ENCODE measurements at regions not wholly inside any gene's neighbourhood (a gene's known extent, or its start where the extent isn't known, plus 50 kb on each side); places are given as distances from the start of the nearest gene placed in this dataset.

DNA sequence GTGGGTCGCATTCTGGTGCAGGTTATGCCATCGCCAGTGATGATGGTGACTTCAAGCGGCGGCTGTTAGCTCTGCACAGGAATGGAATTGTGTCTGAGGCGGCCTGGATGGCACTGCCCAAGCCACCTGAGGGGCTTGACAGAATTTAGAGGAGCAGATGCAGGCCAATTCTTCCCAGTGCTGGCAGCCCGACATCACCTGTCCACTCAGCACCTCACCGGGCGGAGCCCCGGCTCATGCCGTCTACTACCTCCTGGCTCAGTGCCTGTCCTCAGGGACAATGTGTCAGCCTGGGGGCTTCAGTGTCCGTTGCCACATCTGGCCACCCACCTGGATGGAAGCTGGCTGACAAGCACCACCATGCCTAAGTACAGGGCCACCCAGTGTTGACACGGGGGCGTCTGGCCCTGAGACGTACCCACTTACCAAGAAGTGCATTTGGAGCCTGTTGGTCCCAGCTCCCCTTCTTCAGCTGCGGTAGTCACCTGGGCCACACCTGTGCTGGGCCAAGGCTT lies 420.5 kb upstream of the MKI67 start:
- Histone ChIP-seq H2BK5ac (ENCODE audit: low read depth, low read length, poor library complexity, severe bottlenecking) (no peak overlapping the region), H2BK120ac (ENCODE audit: low read depth, low read length) (no peak overlapping the region), H2BK12ac (ENCODE audit: low read length in 2 of 2) (no peak overlapping the region), H3K23ac (ENCODE audit: low read length in 2 of 2) (no peak overlapping the region), H3K14ac (ENCODE audit: low read length in 2 of 2) (no peak overlapping the region), H3K27me3 (ENCODE audit: control insufficient read depth in 1 of 2, insufficient read depth in 1 of 2, low read length in 2 of 2) (peaks cover 0 to 30% of the 10 kb centered on the region in 2 experiments), H2AK5ac (ENCODE audit: low read length, severe bottlenecking) (no peak overlapping the region), H3K4me1 (ENCODE audit: control insufficient read depth, insufficient read depth, low read depth, low read length) (no peaks in the 10 kb centered on the region), H2AFZ (ENCODE audit: low read depth, low read length) (no peak overlapping the region), H3K9ac (ENCODE audit: low read length) (no peak overlapping the region), H3K18ac (ENCODE audit: low read depth in 1 of 2, low read length in 2 of 2) (no peak overlapping the region), H3K4me3 (ENCODE audit: insufficient read depth in 1 of 2, low read depth in 1 of 2, low read length in 2 of 2) (no peak overlapping the region), H3K4me2 (ENCODE audit: low read length, poor library complexity, severe bottlenecking) (no peak overlapping the region), H3K9me3 (ENCODE audit: control insufficient read depth, low read length) (no peaks in the 10 kb centered on the region), H3K27ac (ENCODE audit: low read length, poor library complexity, severe bottlenecking) (no peak overlapping the region), H3K4ac (ENCODE audit: low read depth in 1 of 2, low read length in 2 of 2) (no peak overlapping the region), H4K91ac (ENCODE audit: low read length) (no peak overlapping the region), H4K8ac (ENCODE audit: low read length) (no peak overlapping the region), H3K79me1 (replicated peaks; ENCODE audit: low read length, poor library complexity, severe bottlenecking) (no peaks in the 10 kb centered on the region), H2BK15ac (ENCODE audit: low read depth, poor library complexity, severe bottlenecking) (no peak overlapping the region), H3K36me3 (ENCODE audit: control insufficient read depth in 1 of 2, insufficient read depth in 2 of 2, low read depth in 1 of 2, low read length in 2 of 2) (no peaks in the 10 kb centered on the region)
- 95% methylated on average over 15 of the region's 15 CpGs for WGBS
- no peak for DNase-seq

GRCh38 chr10:128549101-128549608 lies 422.9 kb upstream of the MKI67 start:
- no peak overlapping the region for H2AK5ac ChIP-seq (ENCODE audit: low read length, severe bottlenecking)
- 70% methylated on average over 5 of the region's 6 CpGs for WGBS
- no peak overlapping the region for H2BK5ac ChIP-seq (ENCODE audit: low read depth, low read length, poor library complexity, severe bottlenecking)
- no peaks in the 10 kb centered on the region for H3K79me1 ChIP-seq (replicated peaks; ENCODE audit: low read length, poor library complexity, severe bottlenecking)
- peaks cover 0 to 19% of the 10 kb centered on the region in 2 experiments for H3K27me3 ChIP-seq (ENCODE audit: control insufficient read depth in 1 of 2, insufficient read depth in 1 of 2, low read length in 2 of 2)
- H3K4me1 ChIP-seq (ENCODE audit: control insufficient read depth, insufficient read depth, low read depth, low read length): no peaks in the 10 kb centered on the region
- H2BK120ac ChIP-seq (ENCODE audit: low read depth, low read length): no peak overlapping the region
- H3K4me3 ChIP-seq (ENCODE audit: insufficient read depth in 1 of 2, low read depth in 1 of 2, low read length in 2 of 2): no peak overlapping the region
- no peak for DNase-seq
- H3K27ac ChIP-seq (ENCODE audit: low read length, poor library complexity, severe bottlenecking): no peak overlapping the region
- H3K18ac ChIP-seq (ENCODE audit: low read depth in 1 of 2, low read length in 2 of 2): no peak overlapping the region
- no peak overlapping the region for H3K14ac ChIP-seq (ENCODE audit: low read length in 2 of 2)
- no peak overlapping the region for H4K8ac ChIP-seq (ENCODE audit: low read length)
- no peak overlapping the region for H2AFZ ChIP-seq (ENCODE audit: low read depth, low read length)
- no peaks in the 10 kb centered on the region for H3K9me3 ChIP-seq (ENCODE audit: control insufficient read depth, low read length)
- H3K9ac ChIP-seq (ENCODE audit: low read length): no peak overlapping the region
- H3K23ac ChIP-seq (ENCODE audit: low read length in 2 of 2): no peak overlapping the region
- no peak overlapping the region for H4K91ac ChIP-seq (ENCODE audit: low read length)
- no peak overlapping the region for H2BK15ac ChIP-seq (ENCODE audit: low read depth, poor library complexity, severe bottlenecking)
- no peak overlapping the region for H2BK12ac ChIP-seq (ENCODE audit: low read length in 2 of 2)
- H3K4me2 ChIP-seq (ENCODE audit: low read length, poor library complexity, severe bottlenecking): no peak overlapping the region
- H3K4ac ChIP-seq (ENCODE audit: low read depth in 1 of 2, low read length in 2 of 2): no peak overlapping the region
- no peaks in the 10 kb centered on the region for H3K36me3 ChIP-seq (ENCODE audit: control insufficient read depth in 1 of 2, insufficient read depth in 2 of 2, low read depth in 1 of 2, low read length in 2 of 2)

DNA sequence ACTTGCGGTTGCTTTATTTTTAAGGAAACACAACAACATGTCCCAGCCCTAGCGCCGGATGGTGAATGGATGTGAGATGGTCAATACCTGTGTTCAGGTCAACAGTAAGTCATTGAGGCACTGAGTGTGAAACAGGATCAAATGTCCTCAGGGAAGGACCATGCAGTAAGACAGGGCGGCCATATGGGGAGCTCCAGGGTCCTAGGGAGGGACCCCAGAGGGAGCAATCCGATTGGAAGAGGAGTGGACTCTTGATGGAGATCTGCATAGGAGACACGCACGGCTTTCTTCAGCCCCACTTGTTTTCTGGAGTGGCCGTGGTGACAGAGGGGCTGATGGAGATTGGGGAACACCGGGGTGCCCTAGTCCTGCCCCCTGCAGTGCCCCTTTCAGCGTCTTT lies 423.8 kb upstream of the MKI67 start:
- H4K8ac ChIP-seq (ENCODE audit: low read length): no peak overlapping the region
- no peak overlapping the region for H3K27ac ChIP-seq (ENCODE audit: low read length, poor library complexity, severe bottlenecking)
- 87% methylated on average over 10 of the region's 10 CpGs for WGBS
- no peak for DNase-seq
- no peak overlapping the region for H4K91ac ChIP-seq (ENCODE audit: low read length)
- no peak overlapping the region for H2BK15ac ChIP-seq (ENCODE audit: low read depth, poor library complexity, severe bottlenecking)
- no peak overlapping the region for H2AK5ac ChIP-seq (ENCODE audit: low read length, severe bottlenecking)
- H2AFZ ChIP-seq (ENCODE audit: low read depth, low read length): no peak overlapping the region
- no peak overlapping the region for H3K4me2 ChIP-seq (ENCODE audit: low read length, poor library complexity, severe bottlenecking)
- no peak overlapping the region for H2BK12ac ChIP-seq (ENCODE audit: low read length in 2 of 2)
- no peak overlapping the region for H3K9ac ChIP-seq (ENCODE audit: low read length)
- no peaks in the 10 kb centered on the region for H3K36me3 ChIP-seq (ENCODE audit: control insufficient read depth in 1 of 2, insufficient read depth in 2 of 2, low read depth in 1 of 2, low read length in 2 of 2)
- H2BK5ac ChIP-seq (ENCODE audit: low read depth, low read length, poor library complexity, severe bottlenecking): no peak overlapping the region
- no peaks in the 10 kb centered on the region for H3K4me1 ChIP-seq (ENCODE audit: control insufficient read depth, insufficient read depth, low read depth, low read length)
- no peaks in the 10 kb centered on the region for H3K79me1 ChIP-seq (replicated peaks; ENCODE audit: low read length, poor library complexity, severe bottlenecking)
- no peak overlapping the region for H3K18ac ChIP-seq (ENCODE audit: low read depth in 1 of 2, low read length in 2 of 2)
- no peak overlapping the region for H3K4ac ChIP-seq (ENCODE audit: low read depth in 1 of 2, low read length in 2 of 2)
- no peak overlapping the region for H3K23ac ChIP-seq (ENCODE audit: low read length in 2 of 2)
- no peak overlapping the region for H2BK120ac ChIP-seq (ENCODE audit: low read depth, low read length)
- no peak overlapping the region for H3K14ac ChIP-seq (ENCODE audit: low read length in 2 of 2)
- no peaks in the 10 kb centered on the region for H3K9me3 ChIP-seq (ENCODE audit: control insufficient read depth, low read length)
- H3K4me3 ChIP-seq (ENCODE audit: insufficient read depth in 1 of 2, low read depth in 1 of 2, low read length in 2 of 2): no peak overlapping the region
- peaks cover 0 to 16% of the 10 kb centered on the region in 2 experiments for H3K27me3 ChIP-seq (ENCODE audit: control insufficient read depth in 1 of 2, insufficient read depth in 1 of 2, low read length in 2 of 2)

DNA sequence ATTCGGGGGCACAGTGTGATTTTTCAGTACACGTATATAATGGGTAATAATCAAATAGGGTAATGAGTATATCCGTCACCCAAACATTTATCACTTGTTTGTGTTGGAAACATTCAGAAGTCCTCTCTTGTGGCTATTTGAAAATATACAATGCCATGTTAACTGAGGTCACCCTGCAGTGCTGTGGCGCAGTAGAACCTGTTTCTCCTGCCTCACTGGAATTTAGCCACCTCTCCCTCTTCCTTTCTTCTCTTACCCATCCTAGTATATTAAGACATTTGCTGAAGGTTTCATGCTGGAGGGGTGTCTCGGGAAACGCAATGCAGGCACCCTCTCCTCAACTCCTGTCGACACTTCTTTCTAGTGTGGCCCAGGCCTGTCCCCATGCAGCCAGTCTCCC lies 425.3 kb upstream of the MKI67 start:
- Histone ChIP-seq H3K4me3 (ENCODE audit: insufficient read depth in 1 of 2, low read depth in 1 of 2, low read length in 2 of 2) (no peak overlapping the region), H3K18ac (ENCODE audit: low read depth in 1 of 2, low read length in 2 of 2) (no peak overlapping the region), H3K4me1 (ENCODE audit: control insufficient read depth, insufficient read depth, low read depth, low read length) (no peaks in the 10 kb centered on the region), H4K8ac (ENCODE audit: low read length) (no peak overlapping the region), H3K9me3 (ENCODE audit: control insufficient read depth, low read length) (no peaks in the 10 kb centered on the region), H3K4ac (ENCODE audit: low read depth in 1 of 2, low read length in 2 of 2) (no peak overlapping the region), H3K27me3 (ENCODE audit: control insufficient read depth in 1 of 2, insufficient read depth in 1 of 2, low read length in 2 of 2) (peaks cover 0 to 19% of the 10 kb centered on the region in 2 experiments), H3K36me3 (ENCODE audit: control insufficient read depth in 1 of 2, insufficient read depth in 2 of 2, low read depth in 1 of 2, low read length in 2 of 2) (no peaks in the 10 kb centered on the region), H3K14ac (ENCODE audit: low read length in 2 of 2) (no peak overlapping the region), H3K79me1 (replicated peaks; ENCODE audit: low read length, poor library complexity, severe bottlenecking) (no peaks in the 10 kb centered on the region), H2BK15ac (ENCODE audit: low read depth, poor library complexity, severe bottlenecking) (no peak overlapping the region), H3K9ac (ENCODE audit: low read length) (no peak overlapping the region), H2BK120ac (ENCODE audit: low read depth, low read length) (no peak overlapping the region), H2BK12ac (ENCODE audit: low read length in 2 of 2) (no peak overlapping the region), H2AK5ac (ENCODE audit: low read length, severe bottlenecking) (no peak overlapping the region), H2AFZ (ENCODE audit: low read depth, low read length) (no peak overlapping the region), H4K91ac (ENCODE audit: low read length) (no peak overlapping the region), H3K23ac (ENCODE audit: low read length in 2 of 2) (no peak overlapping the region), H2BK5ac (ENCODE audit: low read depth, low read length, poor library complexity, severe bottlenecking) (no peak overlapping the region), H3K27ac (ENCODE audit: low read length, poor library complexity, severe bottlenecking) (no peak overlapping the region), H3K4me2 (ENCODE audit: low read length, poor library complexity, severe bottlenecking) (no peak overlapping the region)
- DNase-seq: no peak
- WGBS: 72% methylated on average over 7 of the region's 7 CpGs

Data from mesenchymal stem cell (in vitro differentiated cells and primary cell).